Endodermal cell (in vitro differentiated cells): ENCODE measurements at regions not wholly inside any gene's neighbourhood (a gene's known extent, or its start where the extent isn't known, plus 50 kb on each side); places are given as distances from the start of the nearest gene placed in this dataset.
"Not testable (repeated sequence)": the region's sequence is repeated elsewhere in the genome, so short reads cannot be mapped to it uniquely, and the experiment has no call there.

Source experiments
- DNase-seq: peaks from one replicate; pipeline ENCODE4 v3.0.0-alpha.2; 2017
- H3K27ac ChIP-seq: 2 replicates; pipeline ENCODE4 v1.5.1; 2013; ENCODE audit warnings: mild to moderate bottlenecking, low read depth, low read length, moderate library complexity
- H3K27me3 ChIP-seq: 2 replicates; pipeline ENCODE4 v1.6.1; 2013; ENCODE audit warnings: mild to moderate bottlenecking, low read length, moderate library complexity; ENCODE audit not compliant: insufficient read depth, control insufficient read depth, poor library complexity, severe bottlenecking
- H3K36me3 ChIP-seq: 2 replicates; pipeline ENCODE4 v1.7.0; 2013; ENCODE audit warnings: mild to moderate bottlenecking, low read length, moderate library complexity; ENCODE audit not compliant: control insufficient read depth, insufficient read depth
- H3K4me1 ChIP-seq: one replicate; pipeline ENCODE4 v1.7.0; 2013; ENCODE audit warnings: low read length; ENCODE audit not compliant: control insufficient read depth, insufficient read depth
- H3K4me3 ChIP-seq: 2 replicates; pipeline ENCODE4 v1.5.1; 2013; ENCODE audit warnings: mild to moderate bottlenecking, low read length, moderate library complexity
- H3K9ac ChIP-seq: 2 replicates; pipeline ENCODE4 v1.6.1; 2013; ENCODE audit warnings: mild to moderate bottlenecking, low read length, moderate library complexity; ENCODE audit not compliant: poor library complexity, severe bottlenecking; ENCODE audit errors: extremely low read depth
- H3K9me3 ChIP-seq: 2 replicates; pipeline ENCODE4 v1.6.1; 2013; ENCODE audit warnings: mild to moderate bottlenecking, low read length, moderate library complexity; ENCODE audit not compliant: control insufficient read depth
- H3K27ac Mint-ChIP-seq: 2 replicates; pipeline ENCODE4 v1.8.0; 2020; ENCODE audit warnings: mixed read lengths
- H3K27me3 Mint-ChIP-seq: 2 replicates; pipeline ENCODE4 v1.8.0; 2021; ENCODE audit warnings: mild to moderate bottlenecking, mixed read lengths; ENCODE audit not compliant: insufficient read depth
- H3K36me3 Mint-ChIP-seq: 2 replicates; pipeline ENCODE4 v1.8.0; 2020; ENCODE audit warnings: low read depth, mixed read lengths
- H3K4me1 Mint-ChIP-seq: 2 replicates; pipeline ENCODE4 v1.8.0; 2020; ENCODE audit warnings: mixed read lengths
- H3K4me3 Mint-ChIP-seq: 2 replicates; pipeline ENCODE4 v1.8.0; 2020; ENCODE audit warnings: mild to moderate bottlenecking, moderate library complexity, mixed read lengths
- H3K9me3 Mint-ChIP-seq: 2 replicates; pipeline ENCODE4 v1.8.0; 2020; ENCODE audit warnings: mild to moderate bottlenecking, mixed read lengths
- CTCF ChIP-seq: fragments of 200-600 bp; sonication (generic); conservative IDR thresholded peaks from 2 replicates; pipeline ENCODE4 v1.5.0; 2021; ENCODE audit warnings: antibody characterized with exemption, mild to moderate bottlenecking
- WGBS, 2 experiments: methylation state at CpG; one replicate each; pipeline versions ENCODE4 v1.1.5 to v1.1.7; 2013; ENCODE audit warnings: missing lambda C conversion rate in 2 of 2, mixed read lengths in 1 of 2; ENCODE audit not compliant: insufficient coverage in 1 of 2, insufficient read length in 1 of 2; 5-methylcytosine and 5-hydroxymethylcytosine counted together

GRCh38 chr16:6694636-6695035, 638.0 kb upstream of the RBFOX1 start:
- no peaks in the 10 kb centered on the region for H3K36me3 ChIP-seq
- WGBS, 2 experiments: 76 to 100% methylated on average over 2 to 6 of the region's 6 CpGs
- no peak overlapping the region for H3K27ac ChIP-seq
- H3K9me3 Mint-ChIP-seq: no peaks in the 10 kb centered on the region
- H3K27me3 Mint-ChIP-seq: peaks cover 11% of the 10 kb centered on the region
- H3K4me1 Mint-ChIP-seq: peaks cover 2% of the 10 kb centered on the region
- no peak overlapping the region for H3K9ac ChIP-seq
- H3K4me3 ChIP-seq: no peak overlapping the region
- no peak overlapping the region for H3K27ac Mint-ChIP-seq
- H3K36me3 Mint-ChIP-seq: no peaks in the 10 kb centered on the region
- TF ChIP-seq CTCF: no peak
- H3K4me1 ChIP-seq: no peaks in the 10 kb centered on the region
- H3K9me3 ChIP-seq: peaks cover 5% of the 10 kb centered on the region
- no peak for DNase-seq
- H3K4me3 Mint-ChIP-seq: no peak overlapping the region
- H3K27me3 ChIP-seq: peaks cover 10% of the 10 kb centered on the region

- not testable (repeated sequence) for H3K4me3 Mint-ChIP-seq, H3K4me1 Mint-ChIP-seq, H3K27ac Mint-ChIP-seq, H3K9me3 ChIP-seq, H3K27ac ChIP-seq, H3K27me3 Mint-ChIP-seq, H3K4me3 ChIP-seq, DNase-seq, H3K36me3 ChIP-seq, H3K9ac ChIP-seq, H3K9me3 Mint-ChIP-seq, H3K4me1 ChIP-seq, H3K36me3 Mint-ChIP-seq
- 85% methylated on average over 2 of the region's 2 CpGs for WGBS, 2 experiments
- peaks cover 10% of the 10 kb centered on the region for H3K27me3 ChIP-seq
Measured at GRCh38 chr16:6693418-6693817, 639.2 kb upstream of the RBFOX1 start.

- DNase-seq: no peak
- Histone ChIP-seq H3K4me3 (no peak overlapping the region), H3K9me3 (peaks cover 6% of the 10 kb centered on the region), H3K27me3 (peaks cover 10% of the 10 kb centered on the region), H3K4me1 (no peaks in the 10 kb centered on the region), H3K27ac (no peak overlapping the region), H3K9ac (no peak overlapping the region), H3K36me3 (no peaks in the 10 kb centered on the region)
- H3K4me3 Mint-ChIP-seq: no peak overlapping the region
- 95 to 96% methylated on average over 5 of the region's 5 CpGs for WGBS, 2 experiments
- peaks cover 4% of the 10 kb centered on the region for H3K4me1 Mint-ChIP-seq
- no peak overlapping the region for H3K27ac Mint-ChIP-seq
- no peaks in the 10 kb centered on the region for H3K36me3 Mint-ChIP-seq
- H3K9me3 Mint-ChIP-seq: peaks cover 2% of the 10 kb centered on the region
- peaks cover 8% of the 10 kb centered on the region for H3K27me3 Mint-ChIP-seq
- no peak for TF ChIP-seq CTCF
Measured at GRCh38 chr16:6692874-6693273, 639.8 kb upstream of the RBFOX1 start.

GRCh38 chr16:6690741-6691140, 641.9 kb upstream of the RBFOX1 start:
- H3K4me3 Mint-ChIP-seq: no peak overlapping the region
- H3K27me3 ChIP-seq: peaks cover 10% of the 10 kb centered on the region
- H3K4me1 Mint-ChIP-seq: peaks cover 4% of the 10 kb centered on the region
- H3K36me3 ChIP-seq: no peaks in the 10 kb centered on the region
- H3K9me3 ChIP-seq: peaks cover 13% of the 10 kb centered on the region
- TF ChIP-seq CTCF: no peak
- H3K9ac ChIP-seq: no peak overlapping the region
- H3K4me3 ChIP-seq: no peak overlapping the region
- WGBS, 2 experiments: 80 to 96% methylated on average over 3 to 4 of the region's 4 CpGs
- H3K36me3 Mint-ChIP-seq: no peaks in the 10 kb centered on the region
- H3K27ac Mint-ChIP-seq: no peak overlapping the region
- peaks cover 11% of the 10 kb centered on the region for H3K27me3 Mint-ChIP-seq
- no peak for DNase-seq
- no peaks in the 10 kb centered on the region for H3K4me1 ChIP-seq
- H3K27ac ChIP-seq: no peak overlapping the region
- H3K9me3 Mint-ChIP-seq: peaks cover 7% of the 10 kb centered on the region
